ENCODE measurements at regions not wholly inside any gene's neighbourhood (a gene's known extent, or its start where the extent isn't known, plus 50 kb on each side); places are given as distances from the start of the nearest gene placed in this dataset.

- TF ChIP-seq CHD2 (IDR thresholded peaks at IDR 0.05; ENCODE audit: borderline replicate concordance, low read depth, low read length) (no peak), TCF12 (IDR thresholded peaks at IDR 0.05; ENCODE audit: low read depth, low read length) (no peak), CTCF (IDR thresholded peaks at IDR 0.05 in 2 of 3, conservative IDR thresholded peaks at IDR 0.05 in 1 of 3; ENCODE audit: control insufficient read depth in 2 of 3, extremely low read depth in 1 of 3, insufficient read depth in 1 of 3, low read depth in 3 of 3, low read length in 3 of 3) (peak; percentile 64 to 68 (median 67)), REST (IDR thresholded peaks at IDR 0.05; ENCODE audit: low read depth, low read length) (no peak), ATF2 (IDR thresholded peaks at IDR 0.05; ENCODE audit: low read length) (no peak), POLR2A (IDR thresholded peaks at IDR 0.05; ENCODE audit: low read depth, low read length) (no peak), ZZZ3 (IDR thresholded peaks at IDR 0.05; ENCODE audit: control insufficient read depth, insufficient read length, low read depth) (no peak), EP300 (IDR thresholded peaks at IDR 0.05; ENCODE audit: borderline replicate concordance in 1 of 2, control insufficient read depth in 1 of 2, low read depth in 2 of 2, low read length in 2 of 2) (no peak), SRF (IDR thresholded peaks at IDR 0.05; ENCODE audit: low read depth in 2 of 2, low read length in 2 of 2) (no peak)
Measured at GRCh38 chr1:199551967-199552565, 475.4 kb upstream of the NR5A2 start.
